Effector memory CD4-positive, alpha-beta T cell (primary cell): ENCODE measurements at regions not wholly inside any gene's neighbourhood (a gene's known extent, or its start where the extent isn't known, plus 50 kb on each side); places are given as distances from the start of the nearest gene placed in this dataset.
"Not testable (repeated sequence)": the region's sequence is repeated elsewhere in the genome, so short reads cannot be mapped to it uniquely, and the experiment has no call there.

Source experiments
- DNase-seq, 3 donors: peaks; one replicate each; pipeline ENCODE4 v3.0.0-alpha.2; 2020
- H3K27ac ChIP-seq: 2 replicates; pipeline ENCODE4 v1.7.0; 2013; ENCODE audit warnings: mild to moderate bottlenecking, low read length, moderate library complexity; ENCODE audit not compliant: insufficient read depth, poor library complexity, severe bottlenecking
- H3K27me3 ChIP-seq: replicated peaks from 2 replicates; pipeline ENCODE4 v1.7.0; 2013; ENCODE audit warnings: mild to moderate bottlenecking, low read length; ENCODE audit not compliant: insufficient read depth, control insufficient read depth, poor library complexity, severe bottlenecking
- H3K36me3 ChIP-seq: 2 replicates; pipeline ENCODE4 v1.7.0; 2013; ENCODE audit warnings: mild to moderate bottlenecking, low read length, moderate library complexity; ENCODE audit not compliant: control insufficient read depth, insufficient read depth
- H3K4me1 ChIP-seq: 2 replicates; pipeline ENCODE4 v1.7.0; 2013; ENCODE audit warnings: low read length, mild to moderate bottlenecking; ENCODE audit not compliant: control insufficient read depth, insufficient read depth, poor library complexity, severe bottlenecking
- H3K4me3 ChIP-seq: 2 replicates; pipeline ENCODE4 v1.7.0; 2013; ENCODE audit warnings: low read length, low read depth, mild to moderate bottlenecking; ENCODE audit not compliant: insufficient read depth, poor library complexity, severe bottlenecking
- H3K9me3 ChIP-seq: 2 replicates; pipeline ENCODE4 v1.7.0; 2013; ENCODE audit warnings: mild to moderate bottlenecking, low read length, moderate library complexity; ENCODE audit not compliant: control insufficient read depth

- Histone ChIP-seq H3K9me3 (no peaks in the 10 kb centered on the region), H3K36me3 (no peaks in the 10 kb centered on the region), H3K27me3 (no peaks in the 10 kb centered on the region), H3K4me3 (no peak overlapping the region), H3K27ac (no peak overlapping the region), H3K4me1 (no peaks in the 10 kb centered on the region)
- no peak for DNase-seq
Measured at GRCh38 chr19:27972291-27973040, 1240.5 kb downstream of the UQCRFS1 start.

DNA sequence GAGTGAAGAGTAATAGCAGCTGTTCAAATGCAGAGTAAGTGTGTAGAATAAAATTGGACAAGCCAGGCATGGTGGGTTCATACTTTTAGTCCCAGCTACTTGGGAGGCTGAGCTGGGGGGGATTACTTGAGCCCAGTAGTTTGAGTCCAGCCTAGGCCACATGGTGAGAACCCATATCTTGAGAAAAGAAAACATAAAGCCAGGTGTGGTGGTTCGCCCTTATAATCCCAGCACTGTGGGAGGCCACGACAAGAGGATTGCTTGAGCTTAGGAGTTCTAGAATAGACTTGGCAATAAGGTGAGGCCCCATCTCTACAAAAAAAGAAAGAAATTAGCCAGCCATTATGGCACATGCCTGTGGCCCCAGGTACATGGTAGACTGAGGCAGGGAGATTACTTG is 1241.1 kb downstream of the UQCRFS1 start:
- no peaks in the 10 kb centered on the region for H3K36me3 ChIP-seq
- H3K27ac ChIP-seq = no peak overlapping the region
- no peak for DNase-seq
- no peaks in the 10 kb centered on the region for H3K27me3 ChIP-seq
- H3K4me3 ChIP-seq = no peak overlapping the region
- no peaks in the 10 kb centered on the region for H3K4me1 ChIP-seq
- H3K9me3 ChIP-seq = no peaks in the 10 kb centered on the region

DNA sequence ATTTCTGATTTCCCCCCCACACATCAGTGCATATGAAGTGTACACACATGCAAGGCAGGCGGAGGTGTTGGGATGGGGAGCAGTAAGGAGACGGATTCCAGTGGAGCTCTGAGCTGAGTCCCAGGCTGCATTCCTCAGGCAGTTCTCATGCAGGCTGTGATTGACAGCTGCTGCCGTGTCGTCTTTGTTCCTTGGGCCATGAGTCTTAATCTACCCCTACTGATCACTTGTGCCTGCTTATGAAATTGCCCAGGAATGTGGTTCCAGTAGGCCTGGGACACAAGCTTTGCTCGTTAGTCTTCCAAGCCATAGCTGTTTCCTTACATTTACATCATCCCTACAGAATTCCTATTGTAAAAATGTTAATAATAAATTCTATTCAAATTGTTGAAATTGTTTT is 1241.9 kb downstream of the UQCRFS1 start:
- no peak overlapping the region for H3K27ac ChIP-seq
- no peak for DNase-seq
- H3K27me3 ChIP-seq = no peaks in the 10 kb centered on the region
- no peaks in the 10 kb centered on the region for H3K9me3 ChIP-seq
- no peak overlapping the region for H3K4me3 ChIP-seq
- H3K4me1 ChIP-seq = no peaks in the 10 kb centered on the region
- H3K36me3 ChIP-seq = no peaks in the 10 kb centered on the region

DNA sequence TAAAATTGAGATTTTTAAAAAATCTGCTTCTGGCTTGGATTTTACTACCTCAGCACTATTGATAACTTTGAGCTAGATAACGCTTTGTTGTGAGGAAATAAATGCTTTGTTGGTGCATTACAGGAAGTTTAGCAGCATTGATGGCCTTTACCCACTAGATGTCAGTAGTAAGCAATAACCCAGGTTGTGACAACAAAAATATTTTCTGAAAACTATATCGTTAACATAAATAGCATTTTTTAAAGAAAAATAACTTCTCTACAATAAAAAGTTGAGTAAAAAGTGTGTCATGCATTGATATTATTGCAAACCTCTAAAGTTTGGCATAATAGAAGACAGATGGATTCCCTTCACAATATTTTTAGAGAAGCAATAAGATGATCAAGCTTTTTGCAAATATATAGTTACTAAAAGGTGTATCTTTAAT is 1246.5 kb downstream of the UQCRFS1 start:
- H3K4me1 ChIP-seq = no peaks in the 10 kb centered on the region
- no peaks in the 10 kb centered on the region for H3K27me3 ChIP-seq
- H3K27ac ChIP-seq = no peak overlapping the region
- H3K36me3 ChIP-seq = no peaks in the 10 kb centered on the region
- no peaks in the 10 kb centered on the region for H3K9me3 ChIP-seq
- DNase-seq = no peak
- no peak overlapping the region for H3K4me3 ChIP-seq

DNA sequence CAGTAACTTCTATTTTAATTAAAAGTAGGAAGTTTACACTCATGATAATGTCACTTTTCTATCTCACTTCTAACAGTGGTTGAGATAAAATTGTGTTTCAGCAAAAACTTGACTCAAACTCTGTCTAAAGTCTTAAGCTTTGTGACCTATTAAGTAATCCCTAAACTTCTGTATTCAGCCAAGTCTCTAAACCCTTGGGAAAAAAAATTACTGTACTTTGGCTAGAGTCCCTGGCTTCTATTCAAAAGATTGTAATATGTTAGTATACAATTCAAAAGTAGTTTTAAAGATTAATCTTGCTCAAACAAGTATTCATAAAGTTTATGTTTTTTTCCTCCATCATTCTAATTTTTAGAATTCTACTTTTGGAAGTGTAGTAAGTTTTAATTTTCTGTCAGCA is 1248.8 kb downstream of the UQCRFS1 start:
- no peak overlapping the region for H3K4me3 ChIP-seq
- no peak overlapping the region for H3K27ac ChIP-seq
- no peaks in the 10 kb centered on the region for H3K27me3 ChIP-seq
- H3K9me3 ChIP-seq = no peaks in the 10 kb centered on the region
- no peaks in the 10 kb centered on the region for H3K4me1 ChIP-seq
- no peak for DNase-seq
- no peaks in the 10 kb centered on the region for H3K36me3 ChIP-seq

- no peak overlapping the region for H3K4me3 ChIP-seq
- DNase-seq = no peak
- H3K27me3 ChIP-seq = no peaks in the 10 kb centered on the region
- H3K4me1 ChIP-seq = no peaks in the 10 kb centered on the region
- H3K36me3 ChIP-seq = no peaks in the 10 kb centered on the region
- H3K9me3 ChIP-seq = no peaks in the 10 kb centered on the region
- no peak overlapping the region for H3K27ac ChIP-seq
Measured at GRCh38 chr19:27962264-27962663, 1250.7 kb downstream of the UQCRFS1 start.

DNA sequence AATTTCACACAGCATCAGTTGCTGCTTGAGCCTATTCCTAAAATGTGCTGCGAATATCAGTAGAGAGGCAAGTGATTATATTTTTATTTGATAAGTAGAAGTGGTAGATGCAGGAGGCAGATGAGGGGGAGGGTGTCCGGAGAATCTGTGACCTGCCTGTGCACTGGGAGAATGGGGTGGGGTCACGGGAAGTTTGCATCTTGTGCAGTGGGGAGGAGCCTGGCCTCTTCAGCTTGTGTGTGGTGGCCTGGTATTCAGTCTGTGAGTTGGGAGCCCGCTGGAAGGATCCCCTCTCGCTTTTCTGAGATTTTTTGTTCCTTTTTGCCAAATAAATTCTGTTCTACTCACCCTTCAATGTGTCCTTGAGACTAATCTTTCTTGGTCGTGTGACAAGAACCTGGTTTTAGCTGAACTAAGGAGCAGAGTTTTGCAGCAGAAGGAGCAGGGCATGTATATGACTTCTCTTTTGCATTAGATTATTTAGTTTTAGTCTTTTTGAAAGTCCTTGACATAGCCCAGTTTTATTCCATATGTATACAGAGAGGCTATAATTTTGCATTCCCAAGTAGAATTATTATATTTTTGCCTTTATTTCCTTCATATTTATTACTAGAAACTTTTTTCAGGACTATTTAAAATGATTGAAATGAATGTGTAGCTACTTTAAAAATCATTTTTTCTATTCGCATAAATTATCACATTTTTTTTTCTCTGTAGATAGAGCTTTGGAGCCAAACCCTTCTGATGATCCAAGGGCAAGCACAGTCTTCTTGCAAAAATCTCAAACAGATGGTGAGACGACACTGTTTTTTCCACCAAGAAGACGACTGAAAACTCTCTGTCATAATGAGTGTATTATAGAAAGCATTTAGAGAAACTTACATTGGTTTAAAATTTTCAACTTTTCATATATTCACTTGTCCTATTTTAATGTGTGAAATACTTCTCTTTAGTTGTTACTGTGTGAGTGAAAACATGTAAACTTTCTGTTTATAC is 1257.2 kb downstream of the UQCRFS1 start:
- H3K27me3 ChIP-seq = no peaks in the 10 kb centered on the region
- H3K4me1 ChIP-seq = no peaks in the 10 kb centered on the region
- DNase-seq = no peak
- no peak overlapping the region for H3K4me3 ChIP-seq
- H3K27ac ChIP-seq = no peak overlapping the region
- H3K36me3 ChIP-seq = no peaks in the 10 kb centered on the region
- H3K9me3 ChIP-seq = no peaks in the 10 kb centered on the region

- H3K4me1 ChIP-seq, H3K36me3 ChIP-seq, H3K9me3 ChIP-seq, DNase-seq, H3K4me3 ChIP-seq, H3K27ac ChIP-seq, H3K27me3 ChIP-seq: not testable (repeated sequence)
Measured at GRCh38 chr19:27942607-27943006, 1270.3 kb downstream of the UQCRFS1 start.

- H3K27me3 ChIP-seq = no peaks in the 10 kb centered on the region
Measured at GRCh38 chr19:27936139-27936538, 1276.8 kb downstream of the UQCRFS1 start.

GRCh38 chr19:27935669-27936068 is 1277.3 kb downstream of the UQCRFS1 start:
- H3K4me3 ChIP-seq = no peak overlapping the region
- H3K27me3 ChIP-seq = no peaks in the 10 kb centered on the region
- no peak for DNase-seq
- H3K9me3 ChIP-seq = no peaks in the 10 kb centered on the region
- H3K4me1 ChIP-seq = no peaks in the 10 kb centered on the region
- no peak overlapping the region for H3K27ac ChIP-seq
- no peaks in the 10 kb centered on the region for H3K36me3 ChIP-seq

More at GRCh38 chr19:27936139-27936538, 1276.8 kb downstream of the UQCRFS1 start:
- Histone ChIP-seq H3K36me3 (no peaks in the 10 kb centered on the region), H3K4me1 (no peaks in the 10 kb centered on the region), H3K27ac (no peak overlapping the region), H3K9me3 (no peaks in the 10 kb centered on the region), H3K4me3 (no peak overlapping the region)
- no peak for DNase-seq
